MCF 10A (cell line): ENCODE measurements at regions not wholly inside any gene's neighbourhood (a gene's known extent, or its start where the extent isn't known, plus 50 kb on each side); places are given as distances from the start of the nearest gene placed in this dataset.

Experiments used
- BruUV-seq: library from RNA; stranded (reverse); fragments of 400-500 nt; replicated peaks from 2 replicates; lab custom pipeline; 2021; lab: Mats Ljungman, UMichigan
- CTCF ChIA-PET: fragments of 300-600 bp; sonication (Branson Sonifier 250); formaldehyde crosslinking; extraction: SDS; loops from one replicate; lab custom pipeline; 2021; ENCODE audit warnings: antibody characterized with exemption, inconsistent platforms; lab: Yijun Ruan, JAX
- POLR2A ChIA-PET: fragments of 300-600, 350-650 bp; sonication (Branson Sonifier 250); formaldehyde crosslinking; extraction: SDS; loops from one replicate; lab custom pipeline; 2020; ENCODE audit warnings: antibody characterized with exemption, inconsistent platforms; lab: Yijun Ruan, JAX
- DNase-seq: peaks from one replicate; pipeline ENCODE4 v3.0.0-alpha.2; 2018; ENCODE audit not compliant: unreplicated experiment
- H3K27ac Mint-ChIP-seq: one replicate; pipeline ENCODE4 v1.8.0; 2022; ENCODE audit warnings: mild to moderate bottlenecking, low read depth, mixed read lengths; ENCODE audit not compliant: unreplicated experiment
- H3K27me3 Mint-ChIP-seq: one replicate; pipeline ENCODE4 v1.8.0; 2022; ENCODE audit warnings: mixed read lengths; ENCODE audit not compliant: insufficient read depth, unreplicated experiment
- H3K36me3 Mint-ChIP-seq: one replicate; pipeline ENCODE4 v1.8.0; 2022; ENCODE audit warnings: mild to moderate bottlenecking, moderate library complexity, mixed read lengths; ENCODE audit not compliant: insufficient read depth, unreplicated experiment
- H3K4me1 Mint-ChIP-seq: one replicate; pipeline ENCODE4 v1.8.0; 2022; ENCODE audit warnings: mixed read lengths; ENCODE audit not compliant: insufficient read depth, unreplicated experiment
- H3K4me3 Mint-ChIP-seq: one replicate; pipeline ENCODE4 v1.8.0; 2022; ENCODE audit warnings: mild to moderate bottlenecking, moderate library complexity, mixed read lengths; ENCODE audit not compliant: unreplicated experiment
- H3K9me3 Mint-ChIP-seq: one replicate; pipeline ENCODE4 v1.8.0; 2022; ENCODE audit warnings: mixed read lengths; ENCODE audit not compliant: unreplicated experiment
- CTCF ChIP-seq: fragments of 200-600 bp; IDR thresholded peaks from one replicate; pipeline ENCODE4 v1.8.0; 2022; ENCODE audit warnings: antibody characterized with exemption, mild to moderate bottlenecking; ENCODE audit not compliant: unreplicated experiment
- intact Hi-C: fragments of 100-400 bp; cut with micrococcal nuclease; formaldehyde crosslinking; loops from 2 replicates; pipeline ENCODE4 v1.14.1; 2022

GRCh38 chr10:111430070-111430469 lies 353.2 kb downstream of the ADRA2A start:
- Mint-ChIP-seq H3K4me1 (no peaks in the 10 kb centered on the region), H3K27me3 (no peaks in the 10 kb centered on the region), H3K9me3 (no peaks in the 10 kb centered on the region), H3K36me3 (no peaks in the 10 kb centered on the region), H3K4me3 (no peak overlapping the region), H3K27ac (no peak overlapping the region)
- CTCF ChIA-PET = no interaction called here
- POLR2A ChIA-PET = no interaction called here
- DNase-seq = no peak
- intact Hi-C loops = no loop called here
- no peak for TF ChIP-seq CTCF
- no TSS peak for BruUV-seq

- no peaks in the 10 kb centered on the region for H3K4me1 Mint-ChIP-seq
- no peak overlapping the region for H3K27ac Mint-ChIP-seq
- H3K4me3 Mint-ChIP-seq = no peak overlapping the region
- no TSS peak for BruUV-seq
- no peaks in the 10 kb centered on the region for H3K9me3 Mint-ChIP-seq
- ChIA-PET POLR2A (no interaction called here), CTCF (interaction anchor here (1.0 kb wide), 1 partner anchor 11 kb away, joined by 5 read pairs; no protein-coding TSS in a partner anchor)
- DNase-seq = no peak
- intact Hi-C loops = no loop called here
- TF ChIP-seq CTCF = no peak
- H3K36me3 Mint-ChIP-seq = no peaks in the 10 kb centered on the region
- no peaks in the 10 kb centered on the region for H3K27me3 Mint-ChIP-seq
Measured at GRCh38 chr10:111432588-111432987, 355.8 kb downstream of the ADRA2A start.

GRCh38 chr10:111435871-111436270 lies 359.0 kb downstream of the ADRA2A start:
- TF ChIP-seq CTCF = no peak
- no peak for DNase-seq
- BruUV-seq = no TSS peak
- Mint-ChIP-seq H3K9me3 (no peaks in the 10 kb centered on the region), H3K4me3 (no peak overlapping the region), H3K36me3 (no peaks in the 10 kb centered on the region), H3K27ac (no peak overlapping the region), H3K27me3 (no peaks in the 10 kb centered on the region), H3K4me1 (peaks cover 6% of the 10 kb centered on the region)
- CTCF ChIA-PET = interaction anchor here (0.7 to 1.4 kb wide), 2 partner anchors 12 to 450 kb away, joined by 3 read pairs; no protein-coding TSS in a partner anchor
- POLR2A ChIA-PET = no interaction called here
- intact Hi-C loops = no loop called here

GRCh38 chr10:111439034-111439842 lies 362.4 kb downstream of the ADRA2A start:
- H3K27me3 Mint-ChIP-seq = no peaks in the 10 kb centered on the region
- ChIA-PET POLR2A (interaction anchor here (0.6 to 2.3 kb wide), 13 partner anchors 11 to 1945 kb away, joined by 3 to 21 read pairs (median 3); partner anchors contain the start of genes BBIP1 and SHOC2), CTCF (interaction anchor here (0.6 to 0.8 kb wide), 2 partner anchors 95 to 219 kb away, joined by 4 read pairs; no protein-coding TSS in a partner anchor)
- no TSS peak for BruUV-seq
- peaks cover 6% of the 10 kb centered on the region for H3K4me1 Mint-ChIP-seq
- H3K9me3 Mint-ChIP-seq = no peaks in the 10 kb centered on the region
- intact Hi-C loops = no loop called here
- no peak overlapping the region for H3K27ac Mint-ChIP-seq
- H3K36me3 Mint-ChIP-seq = no peaks in the 10 kb centered on the region
- DNase-seq = peak; percentile 74
- H3K4me3 Mint-ChIP-seq = no peak overlapping the region
- no peak for TF ChIP-seq CTCF
